Endodermal cell (in vitro differentiated cells): ENCODE measurements at regions not wholly inside any gene's neighbourhood (a gene's known extent, or its start where the extent isn't known, plus 50 kb on each side); places are given as distances from the start of the nearest gene placed in this dataset.

Experiments
- DNase-seq: peaks from one replicate; pipeline ENCODE4 v3.0.0-alpha.2; 2017
- H3K27ac ChIP-seq: 2 replicates; pipeline ENCODE4 v1.5.1; 2013; ENCODE audit warnings: mild to moderate bottlenecking, low read depth, low read length, moderate library complexity
- H3K27me3 ChIP-seq: 2 replicates; pipeline ENCODE4 v1.6.1; 2013; ENCODE audit warnings: mild to moderate bottlenecking, low read length, moderate library complexity; ENCODE audit not compliant: insufficient read depth, control insufficient read depth, poor library complexity, severe bottlenecking
- H3K36me3 ChIP-seq: 2 replicates; pipeline ENCODE4 v1.7.0; 2013; ENCODE audit warnings: mild to moderate bottlenecking, low read length, moderate library complexity; ENCODE audit not compliant: control insufficient read depth, insufficient read depth
- H3K4me1 ChIP-seq: one replicate; pipeline ENCODE4 v1.7.0; 2013; ENCODE audit warnings: low read length; ENCODE audit not compliant: control insufficient read depth, insufficient read depth
- H3K4me3 ChIP-seq: 2 replicates; pipeline ENCODE4 v1.5.1; 2013; ENCODE audit warnings: mild to moderate bottlenecking, low read length, moderate library complexity
- H3K9ac ChIP-seq: 2 replicates; pipeline ENCODE4 v1.6.1; 2013; ENCODE audit warnings: mild to moderate bottlenecking, low read length, moderate library complexity; ENCODE audit not compliant: poor library complexity, severe bottlenecking; ENCODE audit errors: extremely low read depth
- H3K9me3 ChIP-seq: 2 replicates; pipeline ENCODE4 v1.6.1; 2013; ENCODE audit warnings: mild to moderate bottlenecking, low read length, moderate library complexity; ENCODE audit not compliant: control insufficient read depth
- H3K27ac Mint-ChIP-seq: 2 replicates; pipeline ENCODE4 v1.8.0; 2020; ENCODE audit warnings: mixed read lengths
- H3K27me3 Mint-ChIP-seq: 2 replicates; pipeline ENCODE4 v1.8.0; 2021; ENCODE audit warnings: mild to moderate bottlenecking, mixed read lengths; ENCODE audit not compliant: insufficient read depth
- H3K36me3 Mint-ChIP-seq: 2 replicates; pipeline ENCODE4 v1.8.0; 2020; ENCODE audit warnings: low read depth, mixed read lengths
- H3K4me1 Mint-ChIP-seq: 2 replicates; pipeline ENCODE4 v1.8.0; 2020; ENCODE audit warnings: mixed read lengths
- H3K4me3 Mint-ChIP-seq: 2 replicates; pipeline ENCODE4 v1.8.0; 2020; ENCODE audit warnings: mild to moderate bottlenecking, moderate library complexity, mixed read lengths
- H3K9me3 Mint-ChIP-seq: 2 replicates; pipeline ENCODE4 v1.8.0; 2020; ENCODE audit warnings: mild to moderate bottlenecking, mixed read lengths
- CTCF ChIP-seq: fragments of 200-600 bp; sonication (generic); conservative IDR thresholded peaks from 2 replicates; pipeline ENCODE4 v1.5.0; 2021; ENCODE audit warnings: antibody characterized with exemption, mild to moderate bottlenecking
- WGBS, 2 experiments: methylation state at CpG; one replicate each; pipeline versions ENCODE4 v1.1.5 to v1.1.7; 2013; ENCODE audit warnings: missing lambda C conversion rate in 2 of 2, mixed read lengths in 1 of 2; ENCODE audit not compliant: insufficient coverage in 1 of 2, insufficient read length in 1 of 2; 5-methylcytosine and 5-hydroxymethylcytosine counted together

GRCh38 chr3:193791041-193792032 is 198.3 kb downstream of the OPA1 start:
- Histone ChIP-seq H3K27me3 (no peaks in the 10 kb centered on the region), H3K9ac (no peak overlapping the region), H3K9me3 (no peaks in the 10 kb centered on the region), H3K4me3 (no peak overlapping the region), H3K27ac (no peak overlapping the region), H3K36me3 (no peaks in the 10 kb centered on the region), H3K4me1 (peaks cover 9% of the 10 kb centered on the region)
- peak overlapping the region; percentile 45 for H3K27ac Mint-ChIP-seq
- no peak overlapping the region for H3K4me3 Mint-ChIP-seq
- H3K36me3 Mint-ChIP-seq = no peaks in the 10 kb centered on the region
- H3K4me1 Mint-ChIP-seq = peaks cover 61% of the 10 kb centered on the region
- TF ChIP-seq CTCF = no peak
- DNase-seq = peak; percentile 91
- 77% methylated on average over 15 to 17 of the region's 17 CpGs for WGBS, 2 experiments
- peaks cover 2% of the 10 kb centered on the region for H3K27me3 Mint-ChIP-seq
- no peaks in the 10 kb centered on the region for H3K9me3 Mint-ChIP-seq

DNA sequence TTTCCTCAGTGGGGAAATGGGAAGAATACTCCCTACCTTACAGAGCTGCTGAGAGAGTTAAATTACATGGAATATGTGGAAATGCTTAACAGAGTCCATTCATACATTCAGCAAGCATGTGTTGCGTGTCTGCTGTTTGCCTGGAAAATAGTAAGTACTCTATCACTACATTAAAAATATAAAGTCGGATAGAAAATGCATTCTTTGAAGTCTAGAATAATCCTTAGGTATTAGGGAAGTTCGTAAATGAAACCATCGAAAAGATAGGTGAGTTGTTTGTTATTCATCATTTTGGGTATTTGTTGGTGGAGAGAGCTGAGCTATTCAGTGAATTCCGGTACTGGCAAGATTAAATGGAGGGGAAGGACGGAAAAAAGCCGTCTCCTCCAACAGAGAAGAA is 200.1 kb downstream of the OPA1 start:
- H3K27ac ChIP-seq = no peak overlapping the region
- peak overlapping the region; percentile 19 for H3K27ac Mint-ChIP-seq
- H3K9ac ChIP-seq = no peak overlapping the region

More for the DNA sequence above, 200.1 kb downstream of the OPA1 start:
- Mint-ChIP-seq H3K4me3 (no peak overlapping the region), H3K36me3 (no peaks in the 10 kb centered on the region), H3K27me3 (peaks cover 2% of the 10 kb centered on the region), H3K4me1 (peaks cover 49% of the 10 kb centered on the region), H3K9me3 (no peaks in the 10 kb centered on the region)
- H3K36me3 ChIP-seq = no peaks in the 10 kb centered on the region
- no peaks in the 10 kb centered on the region for H3K9me3 ChIP-seq
- no peak for TF ChIP-seq CTCF
- peaks cover 9% of the 10 kb centered on the region for H3K4me1 ChIP-seq
- no peak for DNase-seq
- WGBS, 2 experiments = 77 to 80% methylated on average over 5 to 7 of the region's 7 CpGs
- no peak overlapping the region for H3K4me3 ChIP-seq
- no peaks in the 10 kb centered on the region for H3K27me3 ChIP-seq
